ENCODE measurements at regions not wholly inside any gene's neighbourhood (a gene's known extent, or its start where the extent isn't known, plus 50 kb on each side); places are given as distances from the start of the nearest gene placed in this dataset.

GRCh38 chr12:107984973-107985372, 144.1 kb upstream of the WSCD2 start:
- dilution Hi-C loops (cut with HindIII; ENCODE audit: low sequenced_read_pairs, unreplicated experiment) = no loop called here
- no peak overlapping the region for H3K14ac ChIP-seq (replicated peaks; ENCODE audit: low read depth, low read length)
- H3K9ac ChIP-seq (ENCODE audit: low read depth, low read length) = no peak overlapping the region
- no TSS peak for BruUV-seq (replicated peaks)
- ATAC-seq (ENCODE audit: low read depth) (no peak), DNase-seq (no peak)
- no peak overlapping the region for H3K4me3 ChIP-seq (ENCODE audit: insufficient read depth, low read depth, low read length)
- H4K91ac ChIP-seq (ENCODE audit: insufficient read depth, low read depth, low read length) = no peak overlapping the region
- WGBS, 2 experiments (ENCODE audit: extremely low coverage in 2 of 2, insufficient read length in 1 of 2) = 20% methylated on average over 1 of the region's 3 CpGs; no CpG with 5 or more reads in 1 of the 2 experiments
- H3K18ac ChIP-seq (ENCODE audit: low read depth, low read length) = no peak overlapping the region
- intact Hi-C loops (cut with micrococcal nuclease) = no loop called here
- no peak overlapping the region for H2BK5ac ChIP-seq (ENCODE audit: low read depth, low read length, poor library complexity, severe bottlenecking)
- H3K4ac ChIP-seq (ENCODE audit: low read depth, low read length) = no peak overlapping the region
- H4K20me1 ChIP-seq (ENCODE audit: insufficient read depth, low read length) = no peaks in the 10 kb centered on the region
- TF ChIP-seq BHLHE40 (IDR thresholded peaks at IDR 0.05; ENCODE audit: low read depth, low read length) (no peak), MXI1 (IDR thresholded peaks at IDR 0.05; ENCODE audit: borderline replicate concordance, low read depth, low read length) (no peak), RFX5 (IDR thresholded peaks at IDR 0.05; ENCODE audit: low read depth, low read length) (no peak), CTCF (conservative IDR thresholded peaks at IDR 0.05; ENCODE audit: low read depth, low read length) (no peak), USF2 (IDR thresholded peaks at IDR 0.05; ENCODE audit: low read depth, low read length) (no peak), MAFK (IDR thresholded peaks at IDR 0.05; ENCODE audit: low read depth, low read length) (no peak), CEBPB (IDR thresholded peaks at IDR 0.05; ENCODE audit: low read depth, low read length) (no peak), RAD21 (IDR thresholded peaks at IDR 0.05; ENCODE audit: low read length) (no peak), MAZ (IDR thresholded peaks at IDR 0.05; ENCODE audit: borderline replicate concordance, low read depth, low read length) (no peak), POLR2A (IDR thresholded peaks at IDR 0.05; ENCODE audit: low read depth, low read length) (no peak), RCOR1 (IDR thresholded peaks at IDR 0.05; ENCODE audit: insufficient replicate concordance, low read length) (no peak), NFE2L2 (IDR thresholded peaks at IDR 0.05; ENCODE audit: low read depth, low read length) (no peak), CHD1 (IDR thresholded peaks at IDR 0.05; ENCODE audit: low read depth, low read length) (no peak), FOS (IDR thresholded peaks at IDR 0.05; ENCODE audit: low read depth, low read length) (no peak), ELK1 (IDR thresholded peaks at IDR 0.05; ENCODE audit: borderline replicate concordance, low read depth, low read length) (no peak), SMC3 (IDR thresholded peaks at IDR 0.05; ENCODE audit: low read depth, low read length) (no peak)
- H3K36me3 ChIP-seq (ENCODE audit: control insufficient read depth, insufficient read depth, low read length) = no peaks in the 10 kb centered on the region
- no peaks in the 10 kb centered on the region for H3K9me3 ChIP-seq (ENCODE audit: control insufficient read depth, insufficient read depth, low read length)
- no peak overlapping the region for H2AFZ ChIP-seq (replicated peaks; ENCODE audit: low read length, poor library complexity)
- H3K27ac ChIP-seq (ENCODE audit: insufficient read depth, low read length) = no peak overlapping the region
- H2BK120ac ChIP-seq (ENCODE audit: low read depth, low read length) = no peak overlapping the region
- no peaks in the 10 kb centered on the region for H3K4me1 ChIP-seq (ENCODE audit: control insufficient read depth, insufficient read depth, low read length)
- ChIA-PET CTCF (interaction anchor here (0.6 kb wide), 1 partner anchor 393 kb away, joined by 4 read pairs; no protein-coding TSS in a partner anchor), POLR2A (ENCODE audit: unreplicated experiment) (no interaction called here)
- in situ Hi-C loops (cut with MboI; ENCODE audit: low sequenced_read_pairs) = no loop called here
- no peak overlapping the region for H4K8ac ChIP-seq (ENCODE audit: low read depth in 2 of 2, low read length in 2 of 2)
- H3K4me2 ChIP-seq (ENCODE audit: low read depth, low read length) = no peak overlapping the region
- no peak overlapping the region for H4K5ac ChIP-seq (ENCODE audit: low read depth, low read length)
- no peaks in the 10 kb centered on the region for H3K79me1 ChIP-seq (ENCODE audit: low read depth in 1 of 2, low read length in 2 of 2)
- no peak overlapping the region for H2AK9ac ChIP-seq (replicated peaks; ENCODE audit: low read depth, low read length, poor library complexity)
- no peaks in the 10 kb centered on the region for H3K27me3 ChIP-seq (ENCODE audit: control insufficient read depth, insufficient read depth, low read length)
- H3K56ac ChIP-seq (ENCODE audit: extremely low read depth, insufficient read depth, low read length) = no peak overlapping the region
- no peak overlapping the region for H2AK5ac ChIP-seq (ENCODE audit: low read depth, low read length)
- no peak overlapping the region for H3K23ac ChIP-seq (ENCODE audit: low read depth, low read length)
- H2BK20ac ChIP-seq (ENCODE audit: low read depth, low read length) = no peak overlapping the region
- no peaks in the 10 kb centered on the region for H3K9me1 ChIP-seq (ENCODE audit: insufficient read depth, low read length)
- H2BK15ac ChIP-seq (ENCODE audit: low read depth, low read length) = no peak overlapping the region

Data from IMR-90 (cell line).